Astrocyte of the spinal cord (primary cell): ENCODE measurements at regions not wholly inside any gene's neighbourhood (a gene's known extent, or its start where the extent isn't known, plus 50 kb on each side); places are given as distances from the start of the nearest gene placed in this dataset.

Experiments
- DNase-seq: peaks from one replicate; pipeline ENCODE4 v3.0.0; 2011; ENCODE audit warnings: low read depth, low spot score
- H3K4me3 ChIP-seq: 2 replicates; pipeline ENCODE4 v1.5.1; 2011; ENCODE audit warnings: low read depth, mild to moderate bottlenecking, low read length, moderate library complexity
- in situ Hi-C: cut with HindIII; loops from 2 replicates; pipeline ENCODE4 v1.10.0; 2017; ENCODE audit warnings: low sequenced_read_pairs
- TF ChIP-seq, protein P1 (sequence below): IDR thresholded peaks from 2 replicates; pipeline ENCODE4 v1.5.1; 2012; ENCODE audit warnings: low read depth, mild to moderate bottlenecking, low read length, inconsistent platforms

DNA sequence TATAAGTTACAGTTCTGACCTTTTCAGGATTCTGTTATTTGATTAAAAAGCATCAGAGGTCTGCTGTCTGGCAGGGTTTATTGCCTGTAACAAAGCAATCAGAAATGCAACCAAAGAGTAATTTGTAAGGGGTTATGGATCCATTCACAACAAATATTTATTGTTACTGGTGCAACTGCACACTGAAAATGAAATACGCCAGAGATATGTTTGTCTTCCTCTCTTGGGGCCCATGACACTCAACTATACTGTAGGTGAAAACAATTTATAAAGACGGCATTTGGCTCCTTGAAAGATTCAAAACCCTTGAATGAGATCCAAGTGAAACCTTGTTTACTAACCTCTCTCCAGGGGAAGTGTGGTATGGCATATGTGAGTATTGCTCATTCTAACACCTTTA lies 452.2 kb downstream of the MBD2 start:
- H3K4me3 ChIP-seq: no peak overlapping the region
- TF ChIP-seq, protein P1, sequence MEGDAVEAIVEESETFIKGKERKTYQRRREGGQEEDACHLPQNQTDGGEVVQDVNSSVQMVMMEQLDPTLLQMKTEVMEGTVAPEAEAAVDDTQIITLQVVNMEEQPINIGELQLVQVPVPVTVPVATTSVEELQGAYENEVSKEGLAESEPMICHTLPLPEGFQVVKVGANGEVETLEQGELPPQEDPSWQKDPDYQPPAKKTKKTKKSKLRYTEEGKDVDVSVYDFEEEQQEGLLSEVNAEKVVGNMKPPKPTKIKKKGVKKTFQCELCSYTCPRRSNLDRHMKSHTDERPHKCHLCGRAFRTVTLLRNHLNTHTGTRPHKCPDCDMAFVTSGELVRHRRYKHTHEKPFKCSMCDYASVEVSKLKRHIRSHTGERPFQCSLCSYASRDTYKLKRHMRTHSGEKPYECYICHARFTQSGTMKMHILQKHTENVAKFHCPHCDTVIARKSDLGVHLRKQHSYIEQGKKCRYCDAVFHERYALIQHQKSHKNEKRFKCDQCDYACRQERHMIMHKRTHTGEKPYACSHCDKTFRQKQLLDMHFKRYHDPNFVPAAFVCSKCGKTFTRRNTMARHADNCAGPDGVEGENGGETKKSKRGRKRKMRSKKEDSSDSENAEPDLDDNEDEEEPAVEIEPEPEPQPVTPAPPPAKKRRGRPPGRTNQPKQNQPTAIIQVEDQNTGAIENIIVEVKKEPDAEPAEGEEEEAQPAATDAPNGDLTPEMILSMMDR: no peak
- in situ Hi-C loops: no loop called here
- DNase-seq: no peak

DNA sequence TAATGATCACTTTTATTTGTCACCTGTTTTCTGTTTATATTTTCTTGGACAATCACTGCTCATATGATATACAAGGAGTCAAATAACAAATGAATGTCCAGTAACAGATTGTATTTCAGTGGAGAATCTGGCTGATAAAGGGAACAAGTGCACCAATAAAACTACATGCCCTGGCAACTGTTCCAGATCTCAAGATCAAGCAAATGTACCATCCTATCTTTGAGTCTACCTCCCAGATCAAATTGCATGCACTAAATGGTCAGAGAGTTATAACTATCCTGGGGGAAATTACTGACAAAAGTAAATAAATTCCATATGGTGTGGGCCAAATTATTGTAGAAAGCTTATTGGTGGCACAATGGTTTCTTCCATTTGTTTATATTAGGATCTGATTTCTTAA lies 452.8 kb downstream of the MBD2 start:
- no peak for DNase-seq
- in situ Hi-C loops: no loop called here
- TF ChIP-seq, protein P1: no peak

DNA sequence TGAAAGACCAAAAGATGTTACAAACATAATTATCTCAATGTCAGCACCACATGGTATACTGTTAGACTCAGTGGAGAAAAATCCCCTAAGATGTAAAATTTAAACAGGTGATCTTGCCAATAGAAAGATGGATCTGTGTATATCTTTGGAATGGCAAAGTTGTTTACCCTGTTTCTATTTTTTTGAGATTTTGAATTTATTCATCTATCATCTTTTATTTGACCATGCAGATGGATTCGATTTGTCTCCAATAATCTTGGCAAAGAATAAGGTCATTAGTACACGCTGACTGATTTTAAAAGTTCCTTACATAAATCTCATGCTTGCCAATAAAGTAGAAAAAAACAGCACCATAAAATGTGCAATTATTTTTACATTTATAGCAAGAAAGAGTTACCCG lies 459.3 kb downstream of the MBD2 start:
- TF ChIP-seq, protein P1: no peak

More for the DNA sequence above, 452.8 kb downstream of the MBD2 start:
- H3K4me3 ChIP-seq: no peak overlapping the region

DNA sequence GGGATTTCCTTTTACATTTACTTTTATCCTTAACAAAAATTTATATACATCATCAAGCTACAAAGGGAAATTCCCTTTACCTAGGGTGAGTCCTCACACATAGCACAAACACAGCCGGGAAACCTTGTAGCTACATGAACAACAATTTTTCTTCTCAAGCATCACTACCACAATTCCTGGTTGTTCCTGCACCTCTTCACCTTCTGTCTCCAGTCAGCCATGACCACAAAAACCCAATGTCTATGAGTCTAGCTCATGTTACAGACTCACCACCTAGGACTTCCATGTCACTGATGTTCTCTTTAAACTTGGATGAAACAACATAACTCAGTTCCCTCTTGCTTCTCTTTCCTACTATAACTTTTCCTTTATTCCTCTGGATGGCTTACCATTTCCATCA lies 460.4 kb downstream of the MBD2 start:
- no peak overlapping the region for H3K4me3 ChIP-seq
- in situ Hi-C loops: no loop called here
- no peak for DNase-seq
- TF ChIP-seq, protein P1: no peak

More for the DNA sequence above, 459.3 kb downstream of the MBD2 start:
- H3K4me3 ChIP-seq: no peak overlapping the region
- in situ Hi-C loops: no loop called here
- DNase-seq: no peak

DNA sequence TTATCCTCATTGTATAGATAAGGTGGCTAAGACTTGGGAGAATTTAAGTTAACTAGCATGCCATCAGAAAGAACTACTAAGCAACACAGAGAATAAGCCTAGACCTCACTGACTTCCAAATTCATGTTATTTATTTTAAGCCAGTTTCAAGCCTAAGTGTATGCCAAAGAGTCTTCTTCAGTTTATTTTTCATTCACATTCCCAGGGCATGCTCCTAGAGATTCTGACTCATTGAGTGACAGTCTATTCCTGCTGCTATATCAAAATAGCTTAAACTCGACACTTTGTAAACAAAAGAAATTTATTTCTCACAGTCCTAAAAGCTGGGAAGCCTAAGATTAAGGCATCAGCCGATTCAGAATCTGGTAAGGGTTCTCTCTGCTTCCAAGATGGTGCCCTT lies 467.1 kb downstream of the MBD2 start:
- TF ChIP-seq, protein P1: no peak
- in situ Hi-C loops: no loop called here
- peak; percentile 5 for DNase-seq
- H3K4me3 ChIP-seq: no peak overlapping the region

DNA sequence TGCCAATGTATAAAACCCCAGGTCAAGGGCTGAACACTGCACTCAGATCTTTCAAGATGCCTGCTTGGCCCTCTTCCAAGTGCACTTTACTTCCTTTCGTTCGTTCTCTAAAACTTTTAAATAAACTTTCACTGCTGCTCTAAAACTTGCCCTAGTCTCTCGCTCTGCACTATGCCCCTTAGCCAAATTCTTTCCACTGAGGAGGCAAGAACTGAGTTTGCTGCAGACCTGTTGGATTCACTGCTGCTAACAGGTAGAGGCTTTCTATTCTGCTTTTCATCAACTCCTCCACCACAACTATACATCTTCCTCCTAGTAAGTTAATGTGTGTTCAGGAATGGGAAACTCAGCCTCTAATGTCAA lies 467.9 kb downstream of the MBD2 start:
- in situ Hi-C loops: no loop called here
- H3K4me3 ChIP-seq: no peak overlapping the region
- TF ChIP-seq, protein P1: no peak
- DNase-seq: no peak

DNA sequence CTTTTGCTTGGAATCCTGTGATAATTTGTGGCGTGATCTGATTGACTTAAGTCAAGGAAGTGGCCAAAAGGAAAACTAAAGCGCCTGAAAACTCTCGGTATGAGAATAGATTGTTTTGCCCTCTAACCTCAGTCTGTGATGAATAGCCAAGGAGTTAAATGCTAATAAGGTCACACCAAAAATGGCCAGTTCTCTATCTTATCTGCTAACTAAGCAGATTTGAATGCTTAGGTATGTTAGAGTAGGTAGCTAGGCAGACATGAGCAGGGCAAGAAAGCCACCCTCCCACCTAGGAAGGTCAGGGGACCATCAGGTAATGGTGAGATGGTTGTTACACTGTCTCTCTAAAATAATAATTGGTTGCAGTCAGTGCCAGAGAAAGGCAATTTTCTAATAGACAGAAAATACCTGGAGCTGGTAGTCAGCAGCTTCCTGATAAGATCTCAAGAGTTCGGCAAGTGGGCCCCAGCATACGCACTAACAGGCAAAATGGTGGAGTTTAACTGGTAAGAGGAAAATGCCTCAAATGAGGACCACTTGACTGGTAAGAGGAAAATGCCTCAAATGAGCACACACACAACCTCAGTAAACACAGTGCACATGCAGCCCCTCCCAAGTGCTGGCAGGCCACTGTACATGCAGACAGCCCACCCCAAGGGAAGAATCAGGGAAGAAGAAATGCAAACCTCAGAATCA lies 468.4 kb downstream of the MBD2 start:
- no peak for DNase-seq
- TF ChIP-seq, protein P1: no peak
- H3K4me3 ChIP-seq: no peak overlapping the region
- in situ Hi-C loops: no loop called here
